ENCODE measurements at regions not wholly inside any gene's neighbourhood (a gene's known extent, or its start where the extent isn't known, plus 50 kb on each side); places are given as distances from the start of the nearest gene placed in this dataset.

DNA sequence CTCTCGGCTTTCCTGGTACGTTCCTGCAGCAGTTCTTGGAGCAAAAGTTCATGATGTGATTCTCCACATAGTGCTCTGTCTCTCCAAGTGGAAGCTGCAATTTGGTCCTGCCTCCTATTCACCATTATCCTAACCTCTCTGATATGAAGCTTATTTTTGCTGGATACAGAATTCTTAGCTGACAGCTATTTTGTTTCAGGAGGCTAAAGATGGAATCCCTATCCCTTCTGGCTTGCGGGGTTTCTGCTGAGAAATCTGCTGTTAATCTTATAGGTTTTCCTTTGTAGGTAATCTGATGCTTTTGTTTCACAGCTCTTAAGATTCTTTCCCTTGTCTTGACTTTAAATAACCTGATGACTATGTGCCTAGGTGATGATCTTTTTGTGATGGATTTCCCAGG, 181.6 kb upstream of the VLDLR start:
- no peak for TF ChIP-seq POLR2A (IDR thresholded peaks at IDR 0.05)
- TF ChIP-seq, protein P1, sequence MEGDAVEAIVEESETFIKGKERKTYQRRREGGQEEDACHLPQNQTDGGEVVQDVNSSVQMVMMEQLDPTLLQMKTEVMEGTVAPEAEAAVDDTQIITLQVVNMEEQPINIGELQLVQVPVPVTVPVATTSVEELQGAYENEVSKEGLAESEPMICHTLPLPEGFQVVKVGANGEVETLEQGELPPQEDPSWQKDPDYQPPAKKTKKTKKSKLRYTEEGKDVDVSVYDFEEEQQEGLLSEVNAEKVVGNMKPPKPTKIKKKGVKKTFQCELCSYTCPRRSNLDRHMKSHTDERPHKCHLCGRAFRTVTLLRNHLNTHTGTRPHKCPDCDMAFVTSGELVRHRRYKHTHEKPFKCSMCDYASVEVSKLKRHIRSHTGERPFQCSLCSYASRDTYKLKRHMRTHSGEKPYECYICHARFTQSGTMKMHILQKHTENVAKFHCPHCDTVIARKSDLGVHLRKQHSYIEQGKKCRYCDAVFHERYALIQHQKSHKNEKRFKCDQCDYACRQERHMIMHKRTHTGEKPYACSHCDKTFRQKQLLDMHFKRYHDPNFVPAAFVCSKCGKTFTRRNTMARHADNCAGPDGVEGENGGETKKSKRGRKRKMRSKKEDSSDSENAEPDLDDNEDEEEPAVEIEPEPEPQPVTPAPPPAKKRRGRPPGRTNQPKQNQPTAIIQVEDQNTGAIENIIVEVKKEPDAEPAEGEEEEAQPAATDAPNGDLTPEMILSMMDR (IDR thresholded peaks at IDR 0.05) = no peak
